ENCODE measurements at regions not wholly inside any gene's neighbourhood (a gene's known extent, or its start where the extent isn't known, plus 50 kb on each side); places are given as distances from the start of the nearest gene placed in this dataset.

DNA sequence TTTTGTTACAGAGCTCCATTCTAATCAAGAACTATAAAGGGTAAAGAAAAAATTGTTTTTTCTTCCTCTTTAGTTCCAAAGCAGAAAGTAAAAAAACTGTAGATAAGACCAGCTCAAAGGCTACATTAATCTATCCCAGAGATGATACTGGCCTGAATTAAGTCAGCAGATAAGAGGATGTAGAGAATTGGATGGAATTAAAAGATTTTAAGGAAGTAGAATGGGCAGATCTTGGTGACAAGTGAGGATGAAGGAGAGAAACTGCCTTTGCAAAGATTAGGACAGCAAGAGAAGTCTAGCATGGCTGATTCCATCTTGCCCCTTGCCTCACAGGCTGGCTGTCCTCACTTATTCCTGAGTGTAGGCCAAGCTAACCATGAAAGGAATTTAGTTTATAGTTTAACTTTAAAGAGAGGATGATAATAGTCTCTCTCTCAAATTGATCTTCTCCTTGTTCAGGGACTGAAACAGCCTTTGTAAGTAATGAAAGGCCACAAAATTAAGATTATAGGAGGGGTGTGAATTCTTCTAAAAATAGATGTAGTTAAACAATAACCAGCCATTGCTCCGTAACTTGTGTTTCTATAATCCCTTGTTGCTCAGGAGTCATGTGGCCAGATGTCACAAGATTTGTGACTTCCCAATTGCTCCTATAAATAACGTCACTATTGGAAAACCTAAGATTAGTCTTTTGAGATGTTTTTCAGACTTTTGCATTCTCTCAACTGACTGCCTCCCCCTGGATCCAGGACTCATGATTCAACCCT, 265.0 kb upstream of the USP24 start:
- H4K91ac ChIP-seq (ENCODE audit: low read depth, low read length) = peak overlapping the region; percentile 66
- H3K18ac ChIP-seq (ENCODE audit: low read length) = peak overlapping the region; percentile 25
- peaks cover 11% of the 10 kb centered on the region for H3K79me1 ChIP-seq (ENCODE audit: low read length)
- WGBS (ENCODE audit: extremely low coverage, insufficient coverage, insufficient read length) = no CpG with 5 or more reads among the region's 2 CpGs
- H2BK120ac ChIP-seq (ENCODE audit: insufficient read depth, low read length, poor library complexity) = peak overlapping the region; percentile 48
- no peak overlapping the region for H3K23ac ChIP-seq (ENCODE audit: low read length)
- DNase-seq = no peak
- no peaks in the 10 kb centered on the region for H3K36me3 ChIP-seq (ENCODE audit: control insufficient read depth in 1 of 2, insufficient read depth in 2 of 2, low read length in 2 of 2)
- peaks cover under 1% of the 10 kb centered on the region for H3K79me2 ChIP-seq (ENCODE audit: control insufficient read depth, insufficient read depth, low read length, poor library complexity)
- no peaks in the 10 kb centered on the region for H3K27me3 ChIP-seq (ENCODE audit: insufficient read depth, low read length)
- H3K9ac ChIP-seq (ENCODE audit: low read length) = no peak overlapping the region
- no peaks in the 10 kb centered on the region for H3K9me3 ChIP-seq (ENCODE audit: insufficient read depth, low read depth, low read length)
- H3K4me2 ChIP-seq (ENCODE audit: low read length) = no peak overlapping the region
- peak overlapping the region; percentile 55 for H4K8ac ChIP-seq (ENCODE audit: low read depth, low read length)
- peak overlapping the region; percentile 95 for H2BK12ac ChIP-seq (ENCODE audit: low read length)
- H3K14ac ChIP-seq (ENCODE audit: low read length) = peak overlapping the region; percentile 39
- peak overlapping the region; percentile 82 for H2AK5ac ChIP-seq (ENCODE audit: low read length)
- peaks cover 0 to 5% of the 10 kb centered on the region in 2 experiments for H3K4me1 ChIP-seq (ENCODE audit: control insufficient read depth in 1 of 2, insufficient read depth in 2 of 2, low read length in 2 of 2)
- no peak overlapping the region for H3K4me3 ChIP-seq (ENCODE audit: low read depth, low read length)
- no peak overlapping the region for H3K4ac ChIP-seq (ENCODE audit: low read depth, low read length)
- no peak overlapping the region for H4K12ac ChIP-seq (ENCODE audit: low read depth, low read length)
- H2BK5ac ChIP-seq (ENCODE audit: low read depth, low read length, poor library complexity) = peak overlapping the region; percentile 81
- H2AFZ ChIP-seq (ENCODE audit: insufficient read depth, low read length, poor library complexity) = no peak overlapping the region
- no peak overlapping the region for H3K27ac ChIP-seq (ENCODE audit: low read depth, low read length)

DNA sequence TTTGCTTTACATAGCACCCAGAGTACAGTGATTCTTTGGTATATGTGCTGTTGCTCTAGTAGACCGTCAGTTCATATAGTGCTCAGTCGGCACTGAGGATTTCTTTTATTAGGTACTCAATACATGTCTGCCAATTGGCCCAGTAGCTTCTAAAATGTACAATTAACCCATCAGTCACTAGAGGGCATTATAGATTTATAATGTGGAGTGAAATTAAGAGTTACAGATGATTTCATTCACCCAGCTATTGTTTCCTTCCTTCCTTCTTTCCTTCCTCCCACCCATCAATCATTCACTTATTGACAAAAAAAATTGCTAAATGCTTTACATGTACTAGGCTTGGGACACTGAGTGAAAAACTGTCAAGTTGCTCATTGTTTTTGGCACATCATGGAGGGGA, 263.6 kb upstream of the USP24 start:
- Histone ChIP-seq H2BK12ac (ENCODE audit: low read length) (no peak overlapping the region), H2AFZ (ENCODE audit: insufficient read depth, low read length, poor library complexity) (no peak overlapping the region), H3K18ac (ENCODE audit: low read length) (no peak overlapping the region), H2BK5ac (ENCODE audit: low read depth, low read length, poor library complexity) (no peak overlapping the region), H3K4ac (ENCODE audit: low read depth, low read length) (no peak overlapping the region), H3K23ac (ENCODE audit: low read length) (no peak overlapping the region), H3K27me3 (ENCODE audit: insufficient read depth, low read length) (no peaks in the 10 kb centered on the region), H3K4me1 (ENCODE audit: control insufficient read depth in 1 of 2, insufficient read depth in 2 of 2, low read length in 2 of 2) (peaks cover 0 to 2% of the 10 kb centered on the region in 2 experiments), H4K8ac (ENCODE audit: low read depth, low read length) (no peak overlapping the region), H2BK120ac (ENCODE audit: insufficient read depth, low read length, poor library complexity) (no peak overlapping the region), H3K9ac (ENCODE audit: low read length) (no peak overlapping the region), H4K91ac (ENCODE audit: low read depth, low read length) (peak overlapping the region; percentile 42), H3K27ac (ENCODE audit: low read depth, low read length) (no peak overlapping the region), H3K79me1 (ENCODE audit: low read length) (peaks cover 5% of the 10 kb centered on the region), H3K36me3 (ENCODE audit: control insufficient read depth in 1 of 2, insufficient read depth in 2 of 2, low read length in 2 of 2) (no peaks in the 10 kb centered on the region), H2AK5ac (ENCODE audit: low read length) (no peak overlapping the region), H3K14ac (ENCODE audit: low read length) (no peak overlapping the region), H3K9me3 (ENCODE audit: insufficient read depth, low read depth, low read length) (no peaks in the 10 kb centered on the region), H3K4me3 (ENCODE audit: low read depth, low read length) (no peak overlapping the region), H3K79me2 (ENCODE audit: control insufficient read depth, insufficient read depth, low read length, poor library complexity) (peaks cover 2% of the 10 kb centered on the region), H3K4me2 (ENCODE audit: low read length) (no peak overlapping the region), H4K12ac (ENCODE audit: low read depth, low read length) (no peak overlapping the region)
- DNase-seq = peak in 1 of 2 donors; percentile 14
- no CpG with 5 or more reads among the region's 2 CpGs for WGBS (ENCODE audit: extremely low coverage, insufficient coverage, insufficient read length)

DNA sequence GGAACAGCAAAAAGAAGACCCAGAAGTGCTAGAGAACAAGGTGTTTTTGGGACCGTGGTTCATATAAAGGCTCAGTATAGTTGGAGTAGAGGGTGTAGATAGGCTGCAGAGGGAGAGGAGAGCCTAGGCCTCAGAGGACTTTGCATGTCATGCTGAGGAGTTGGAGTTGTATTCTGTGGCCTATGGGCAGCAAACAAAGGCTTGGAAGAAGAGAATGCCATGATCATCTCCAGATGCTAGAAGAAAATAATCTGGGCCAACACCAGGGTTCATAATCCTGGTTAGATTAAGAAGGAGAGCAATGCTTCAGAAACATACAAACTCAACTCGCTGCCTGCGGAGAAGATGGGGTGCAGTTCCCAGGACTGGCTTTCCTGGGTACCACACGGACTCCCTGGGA, 262.8 kb upstream of the USP24 start:
- Histone ChIP-seq H2AFZ (ENCODE audit: insufficient read depth, low read length, poor library complexity) (no peak overlapping the region), H3K79me1 (ENCODE audit: low read length) (peaks cover 5% of the 10 kb centered on the region), H4K12ac (ENCODE audit: low read depth, low read length) (no peak overlapping the region), H3K4me2 (ENCODE audit: low read length) (no peak overlapping the region), H2BK12ac (ENCODE audit: low read length) (peak overlapping the region; percentile 34), H3K14ac (ENCODE audit: low read length) (no peak overlapping the region), H2BK5ac (ENCODE audit: low read depth, low read length, poor library complexity) (no peak overlapping the region), H3K79me2 (ENCODE audit: control insufficient read depth, insufficient read depth, low read length, poor library complexity) (peaks cover 2% of the 10 kb centered on the region), H3K4ac (ENCODE audit: low read depth, low read length) (no peak overlapping the region), H3K27me3 (ENCODE audit: insufficient read depth, low read length) (no peaks in the 10 kb centered on the region), H3K9ac (ENCODE audit: low read length) (no peak overlapping the region), H3K27ac (ENCODE audit: low read depth, low read length) (no peak overlapping the region), H4K8ac (ENCODE audit: low read depth, low read length) (no peak overlapping the region), H3K4me3 (ENCODE audit: low read depth, low read length) (no peak overlapping the region), H3K9me3 (ENCODE audit: insufficient read depth, low read depth, low read length) (no peaks in the 10 kb centered on the region), H3K4me1 (ENCODE audit: control insufficient read depth in 1 of 2, insufficient read depth in 2 of 2, low read length in 2 of 2) (peaks cover 0 to 2% of the 10 kb centered on the region in 2 experiments), H3K23ac (ENCODE audit: low read length) (no peak overlapping the region), H2AK5ac (ENCODE audit: low read length) (peak overlapping the region; percentile 47), H3K18ac (ENCODE audit: low read length) (no peak overlapping the region), H2BK120ac (ENCODE audit: insufficient read depth, low read length, poor library complexity) (no peak overlapping the region), H4K91ac (ENCODE audit: low read depth, low read length) (peak overlapping the region; percentile 57), H3K36me3 (ENCODE audit: control insufficient read depth in 1 of 2, insufficient read depth in 2 of 2, low read length in 2 of 2) (no peaks in the 10 kb centered on the region)
- DNase-seq = no peak
- WGBS (ENCODE audit: extremely low coverage, insufficient coverage, insufficient read length) = no CpG with 5 or more reads among the region's 4 CpGs

DNA sequence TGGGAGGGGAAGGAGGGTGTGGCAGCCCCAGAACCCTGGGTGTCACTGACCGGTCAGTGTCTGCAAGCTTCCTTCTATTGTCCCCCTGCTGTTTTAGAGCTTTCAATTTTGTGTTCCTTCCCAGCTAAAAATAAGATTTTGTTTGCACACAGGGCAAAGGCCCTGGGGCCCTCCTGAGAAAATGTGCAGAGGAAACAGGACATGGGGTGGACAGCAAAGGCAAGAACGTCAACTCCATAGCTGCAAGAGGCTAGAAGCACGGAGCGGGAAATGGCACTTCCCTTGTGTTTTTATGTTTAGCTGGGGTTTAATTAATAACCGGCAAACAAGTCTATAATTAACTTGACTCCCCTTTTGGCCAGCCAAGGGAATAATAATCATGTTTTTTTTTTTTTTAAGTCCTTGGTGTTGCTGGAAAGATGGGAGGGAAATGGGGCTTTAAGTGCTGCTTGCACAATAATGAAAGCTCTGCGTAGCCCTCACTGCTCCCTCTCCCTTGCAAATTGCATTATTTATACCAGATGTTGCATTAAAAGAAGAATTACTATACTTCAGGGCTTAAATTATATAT, 261.4 kb upstream of the USP24 start:
- Histone ChIP-seq H3K4ac (ENCODE audit: low read depth, low read length) (no peak overlapping the region), H3K4me1 (ENCODE audit: control insufficient read depth in 1 of 2, insufficient read depth in 2 of 2, low read length in 2 of 2) (peaks cover 0 to 2% of the 10 kb centered on the region in 2 experiments), H2BK12ac (ENCODE audit: low read length) (no peak overlapping the region), H2BK120ac (ENCODE audit: insufficient read depth, low read length, poor library complexity) (no peak overlapping the region), H2BK5ac (ENCODE audit: low read depth, low read length, poor library complexity) (no peak overlapping the region), H3K4me3 (ENCODE audit: low read depth, low read length) (no peak overlapping the region), H3K4me2 (ENCODE audit: low read length) (no peak overlapping the region), H3K9ac (ENCODE audit: low read length) (no peak overlapping the region), H4K12ac (ENCODE audit: low read depth, low read length) (no peak overlapping the region), H4K8ac (ENCODE audit: low read depth, low read length) (no peak overlapping the region), H3K36me3 (ENCODE audit: control insufficient read depth in 1 of 2, insufficient read depth in 2 of 2, low read length in 2 of 2) (no peaks in the 10 kb centered on the region), H2AFZ (ENCODE audit: insufficient read depth, low read length, poor library complexity) (no peak overlapping the region), H3K9me3 (ENCODE audit: insufficient read depth, low read depth, low read length) (no peaks in the 10 kb centered on the region), H4K91ac (ENCODE audit: low read depth, low read length) (no peak overlapping the region), H3K27me3 (ENCODE audit: insufficient read depth, low read length) (no peaks in the 10 kb centered on the region), H3K27ac (ENCODE audit: low read depth, low read length) (no peak overlapping the region), H3K79me1 (ENCODE audit: low read length) (peaks cover 5% of the 10 kb centered on the region), H3K14ac (ENCODE audit: low read length) (no peak overlapping the region), H2AK5ac (ENCODE audit: low read length) (no peak overlapping the region), H3K23ac (ENCODE audit: low read length) (no peak overlapping the region), H3K18ac (ENCODE audit: low read length) (no peak overlapping the region), H3K79me2 (ENCODE audit: control insufficient read depth, insufficient read depth, low read length, poor library complexity) (peaks cover 2% of the 10 kb centered on the region)
- WGBS (ENCODE audit: extremely low coverage, insufficient coverage, insufficient read length) = no CpG with 5 or more reads among the region's 6 CpGs
- DNase-seq = no peak

Data from trophoblast cell (in vitro differentiated cells and primary cell).